Smooth muscle cell (in vitro differentiated cells): ENCODE measurements at regions not wholly inside any gene's neighbourhood (a gene's known extent, or its start where the extent isn't known, plus 50 kb on each side); places are given as distances from the start of the nearest gene placed in this dataset.
A peak's percentile ranks its signal among the peaks of the same experiment; 100 is the strongest.

Experiments
- DNase-seq: peaks from one replicate; lab custom pipeline; 2025; ENCODE audit not compliant: unreplicated experiment; lab: John Stamatoyannopoulos, UW
- H2AFZ ChIP-seq: fragments of 200-600 bp; sonication (generic); 2 replicates; pipeline ENCODE4 v1.6.0; 2016; ENCODE audit warnings: antibody characterized with exemption, low read depth, mild to moderate bottlenecking
- H3F3A ChIP-seq: fragments of 200-600 bp; sonication (generic); 2 replicates; pipeline ENCODE4 v1.6.0; 2017; ENCODE audit warnings: antibody characterized with exemption, low read depth
- H3K27ac ChIP-seq: fragments of 200-600 bp; sonication (generic); 2 replicates; pipeline ENCODE4 v1.5.1; 2016; ENCODE audit warnings: low read depth, mild to moderate bottlenecking
- H3K27me3 ChIP-seq: fragments of 200-600 bp; sonication (generic); 2 replicates; pipeline ENCODE4 v1.6.1; 2016; ENCODE audit warnings: low read depth, mild to moderate bottlenecking
- H3K36me3 ChIP-seq: fragments of 200-600 bp; sonication (generic); 2 replicates; pipeline ENCODE4 v1.5.1; 2016; ENCODE audit warnings: low read depth
- H3K4me1 ChIP-seq: fragments of 200-600 bp; sonication (generic); 2 replicates; pipeline ENCODE4 v1.5.1; 2016; ENCODE audit warnings: low read depth
- H3K4me2 ChIP-seq: fragments of 200-600 bp; sonication (generic); 2 replicates; pipeline ENCODE4 v1.6.0; 2016; ENCODE audit warnings: mild to moderate bottlenecking
- H3K4me3 ChIP-seq: fragments of 200-600 bp; sonication (generic); 2 replicates; pipeline ENCODE4 v1.5.1; 2016; ENCODE audit warnings: mild to moderate bottlenecking
- H3K79me2 ChIP-seq: fragments of 200-600 bp; sonication (generic); 2 replicates; pipeline ENCODE4 v1.6.0; 2016; ENCODE audit warnings: low read depth, mild to moderate bottlenecking
- H3K9ac ChIP-seq: fragments of 200-600 bp; sonication (generic); 2 replicates; pipeline ENCODE4 v1.6.0; 2016; ENCODE audit warnings: low read depth
- H3K9me3 ChIP-seq: fragments of 200-600 bp; sonication (generic); replicated peaks from 2 replicates; pipeline ENCODE4 v1.5.1; 2016; ENCODE audit warnings: low read depth
- H4K20me1 ChIP-seq: fragments of 200-600 bp; sonication (generic); 2 replicates; pipeline ENCODE4 v1.6.0; 2016; ENCODE audit warnings: low read depth
- WGBS: methylation state at CpG from one replicate; pipeline ENCODE4 v1.1.7; 2016; ENCODE audit warnings: low lambda C conversion rate; 5-methylcytosine and 5-hydroxymethylcytosine counted together
- TF ChIP-seq, protein P1 (sequence below): fragments of 200-600 bp; sonication (generic); IDR thresholded peaks from 2 replicates; pipeline ENCODE4 v1.5.1; 2017; ENCODE audit warnings: borderline replicate concordance, mild to moderate bottlenecking, antibody characterized with exemption; ENCODE audit not compliant: insufficient read depth, poor library complexity, severe bottlenecking

DNA sequence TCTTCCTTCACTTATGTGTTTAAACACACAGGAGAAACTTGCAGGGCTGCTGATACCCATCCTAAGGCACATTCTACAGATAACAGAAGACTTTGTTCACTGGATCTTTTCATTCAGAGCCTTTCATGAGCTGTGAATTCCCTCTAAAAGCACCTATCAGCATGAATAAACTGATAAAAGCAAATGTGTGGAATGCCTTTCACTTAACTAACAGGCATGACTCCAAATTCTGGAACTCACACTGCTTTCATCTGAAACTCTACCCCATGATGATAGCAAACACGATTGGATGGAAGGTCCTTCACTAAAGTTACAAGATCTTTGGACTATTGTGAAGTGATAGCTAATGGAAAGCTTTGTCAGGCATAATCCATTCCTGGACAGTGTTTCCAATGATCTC, 457.3 kb downstream of the EFNB2 start:
- Histone ChIP-seq H3F3A (no peaks in the 10 kb centered on the region), H3K4me3 (no peak overlapping the region), H3K27me3 (no peaks in the 10 kb centered on the region), H3K36me3 (no peaks in the 10 kb centered on the region), H3K9me3 (peaks cover 3% of the 10 kb centered on the region), H3K79me2 (no peaks in the 10 kb centered on the region), H4K20me1 (no peaks in the 10 kb centered on the region), H3K9ac (no peak overlapping the region), H3K4me1 (no peaks in the 10 kb centered on the region), H3K27ac (no peak overlapping the region), H2AFZ (no peak overlapping the region), H3K4me2 (no peak overlapping the region)
- 10% methylated on average over 1 of the region's 1 CpG for WGBS
- no peak for DNase-seq
- TF ChIP-seq, protein P1, sequence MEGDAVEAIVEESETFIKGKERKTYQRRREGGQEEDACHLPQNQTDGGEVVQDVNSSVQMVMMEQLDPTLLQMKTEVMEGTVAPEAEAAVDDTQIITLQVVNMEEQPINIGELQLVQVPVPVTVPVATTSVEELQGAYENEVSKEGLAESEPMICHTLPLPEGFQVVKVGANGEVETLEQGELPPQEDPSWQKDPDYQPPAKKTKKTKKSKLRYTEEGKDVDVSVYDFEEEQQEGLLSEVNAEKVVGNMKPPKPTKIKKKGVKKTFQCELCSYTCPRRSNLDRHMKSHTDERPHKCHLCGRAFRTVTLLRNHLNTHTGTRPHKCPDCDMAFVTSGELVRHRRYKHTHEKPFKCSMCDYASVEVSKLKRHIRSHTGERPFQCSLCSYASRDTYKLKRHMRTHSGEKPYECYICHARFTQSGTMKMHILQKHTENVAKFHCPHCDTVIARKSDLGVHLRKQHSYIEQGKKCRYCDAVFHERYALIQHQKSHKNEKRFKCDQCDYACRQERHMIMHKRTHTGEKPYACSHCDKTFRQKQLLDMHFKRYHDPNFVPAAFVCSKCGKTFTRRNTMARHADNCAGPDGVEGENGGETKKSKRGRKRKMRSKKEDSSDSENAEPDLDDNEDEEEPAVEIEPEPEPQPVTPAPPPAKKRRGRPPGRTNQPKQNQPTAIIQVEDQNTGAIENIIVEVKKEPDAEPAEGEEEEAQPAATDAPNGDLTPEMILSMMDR = no peak

DNA sequence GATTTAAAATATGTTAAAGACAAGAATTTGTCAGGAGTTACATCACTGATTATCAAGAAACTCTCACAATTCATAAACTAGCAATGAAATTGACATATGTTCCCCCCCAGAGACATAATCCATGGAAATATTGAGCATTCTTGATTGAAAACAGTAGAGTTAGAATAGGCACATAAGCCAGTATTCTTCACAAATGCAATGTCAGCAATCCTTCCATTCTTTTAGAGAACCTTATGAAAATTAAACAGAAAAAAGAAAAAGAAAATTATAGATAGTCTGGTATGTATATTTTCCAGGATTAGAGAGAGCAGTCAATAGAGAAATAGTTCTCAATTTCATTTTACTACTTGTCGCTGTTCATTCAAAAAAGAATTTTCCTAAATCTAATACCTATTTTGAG, 458.4 kb downstream of the EFNB2 start:
- Histone ChIP-seq H3K4me1 (no peaks in the 10 kb centered on the region), H3K36me3 (no peaks in the 10 kb centered on the region), H3K9me3 (peaks cover 3% of the 10 kb centered on the region), H4K20me1 (no peaks in the 10 kb centered on the region), H3F3A (no peaks in the 10 kb centered on the region), H2AFZ (no peak overlapping the region), H3K79me2 (no peaks in the 10 kb centered on the region), H3K27me3 (no peaks in the 10 kb centered on the region), H3K4me3 (no peak overlapping the region), H3K4me2 (no peak overlapping the region), H3K9ac (no peak overlapping the region), H3K27ac (no peak overlapping the region)
- DNase-seq = no peak
- TF ChIP-seq, protein P1 = no peak
- WGBS = 100% methylated on average over 1 of the region's 1 CpG

DNA sequence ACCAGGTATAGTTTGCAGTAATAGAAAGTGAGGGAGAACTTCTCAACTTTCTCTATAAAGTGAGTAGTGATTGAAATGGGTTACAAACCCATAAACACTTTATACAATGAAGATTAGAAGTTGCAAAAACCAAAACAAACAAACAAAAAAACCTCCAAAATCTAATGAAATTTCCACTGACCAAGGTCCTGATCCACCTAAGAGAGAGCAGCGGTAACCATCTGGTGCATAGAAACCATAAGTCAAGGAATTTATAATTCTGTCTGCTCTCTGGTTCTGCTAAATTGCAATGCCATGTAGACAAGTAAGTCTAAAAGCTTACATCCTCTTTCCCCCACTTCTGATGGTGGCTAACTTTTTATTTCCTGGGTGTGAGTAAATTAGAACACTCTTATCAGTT, 463.4 kb downstream of the EFNB2 start:
- Histone ChIP-seq H3K36me3 (no peaks in the 10 kb centered on the region), H3K4me3 (no peak overlapping the region), H3K4me2 (no peak overlapping the region), H4K20me1 (no peaks in the 10 kb centered on the region), H3K9me3 (no peaks in the 10 kb centered on the region), H2AFZ (no peak overlapping the region), H3K4me1 (no peaks in the 10 kb centered on the region), H3K27ac (no peak overlapping the region), H3K79me2 (no peaks in the 10 kb centered on the region), H3F3A (no peaks in the 10 kb centered on the region), H3K9ac (no peak overlapping the region), H3K27me3 (no peaks in the 10 kb centered on the region)
- 91% methylated on average over 1 of the region's 1 CpG for WGBS
- no peak for DNase-seq
- TF ChIP-seq, protein P1 = no peak

DNA sequence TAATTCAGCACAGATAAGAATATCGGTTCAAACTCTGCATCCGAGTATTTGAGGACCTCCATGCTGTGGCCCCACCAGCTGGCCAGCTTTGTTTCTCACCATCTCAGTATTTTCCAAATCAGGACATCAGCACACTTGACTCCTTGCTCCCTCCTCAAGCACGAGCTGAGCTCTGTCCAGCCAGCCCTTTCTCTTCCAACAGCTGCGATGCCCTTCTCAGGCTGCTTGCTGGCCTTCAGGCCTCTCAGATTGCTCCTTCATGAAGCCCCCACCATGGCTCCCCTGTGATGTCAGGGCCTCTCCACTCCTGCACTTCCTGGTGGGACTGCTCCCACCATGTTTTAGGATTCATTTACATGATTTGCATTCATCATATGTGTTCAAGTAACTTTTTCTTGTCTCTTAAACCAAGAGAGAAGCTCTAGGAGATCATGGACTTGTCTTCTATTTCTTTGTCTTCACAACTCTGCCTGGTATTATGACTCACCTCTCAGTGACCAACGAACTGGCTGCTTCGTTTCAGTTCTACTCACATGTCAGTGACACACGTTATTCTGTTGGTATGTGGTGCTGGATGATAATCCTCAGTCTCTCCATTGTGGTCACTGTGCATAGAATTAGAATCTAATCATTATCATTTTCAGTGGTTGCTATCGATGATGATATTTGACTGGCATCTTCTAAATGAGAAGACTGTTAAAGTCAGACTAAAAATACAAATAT, 471.7 kb downstream of the EFNB2 start:
- H3K79me2 ChIP-seq = no peaks in the 10 kb centered on the region
- DNase-seq = no peak
- no peaks in the 10 kb centered on the region for H3K9me3 ChIP-seq
- H2AFZ ChIP-seq = peak overlapping the region; percentile 50
- H3K27me3 ChIP-seq = no peaks in the 10 kb centered on the region
- H3K36me3 ChIP-seq = no peaks in the 10 kb centered on the region
- H3K27ac ChIP-seq = peak overlapping the region; percentile 89
- no peaks in the 10 kb centered on the region for H3F3A ChIP-seq
- H3K9ac ChIP-seq = peak overlapping the region; percentile 74
- no peak overlapping the region for H3K4me3 ChIP-seq
- H3K4me1 ChIP-seq = no peaks in the 10 kb centered on the region
- peak overlapping the region; percentile 37 for H3K4me2 ChIP-seq
- H4K20me1 ChIP-seq = no peaks in the 10 kb centered on the region
- TF ChIP-seq, protein P1 = no peak
- 57% methylated on average over 8 of the region's 8 CpGs for WGBS
